ENCODE measurements at regions not wholly inside any gene's neighbourhood (a gene's known extent, or its start where the extent isn't known, plus 50 kb on each side); places are given as distances from the start of the nearest gene placed in this dataset.

GRCh38 chr3:30084971-30085403, 521.4 kb upstream of the TGFBR2 start:
- no peak for TF ChIP-seq CTCF (IDR thresholded peaks at IDR 0.05)
- no peak for TF ChIP-seq POLR2A (IDR thresholded peaks at IDR 0.05)
